ENCODE measurements at regions not wholly inside any gene's neighbourhood (a gene's known extent, or its start where the extent isn't known, plus 50 kb on each side); places are given as distances from the start of the nearest gene placed in this dataset.

DNA sequence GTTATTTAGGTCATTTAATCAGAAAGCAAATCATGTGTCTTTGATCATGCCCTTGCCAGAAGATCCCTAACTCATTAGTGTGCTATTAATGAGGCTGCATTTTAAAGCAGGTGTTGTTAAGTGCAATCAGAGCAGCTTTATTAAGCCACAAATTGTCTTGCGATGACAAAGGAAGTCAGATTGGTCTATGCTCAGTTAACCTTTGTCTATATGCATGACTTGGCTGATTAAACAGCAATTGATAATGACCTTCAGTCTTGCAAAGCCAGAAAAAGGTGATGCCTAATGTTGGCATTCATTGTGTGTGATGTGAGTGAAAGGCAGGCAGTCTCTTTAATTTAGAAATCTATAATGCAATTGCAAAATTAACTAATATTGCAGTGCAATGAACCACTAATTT lies 166.9 kb downstream of the RND3 start:
- H3K27ac ChIP-seq (ENCODE audit: low read depth, low read length), result no peak overlapping the region
- no peak overlapping the region for H3K27ac Mint-ChIP-seq
- no peaks in the 10 kb centered on the region for H3K4me1 ChIP-seq (ENCODE audit: control insufficient read depth in 2 of 2, insufficient read depth in 2 of 2, low read length in 2 of 2)
- H3K27me3 ChIP-seq (ENCODE audit: control insufficient read depth in 2 of 2, insufficient read depth in 2 of 2, low read length in 2 of 2), result no peaks in the 10 kb centered on the region
- no peaks in the 10 kb centered on the region for H3K4me1 Mint-ChIP-seq
- ChIA-PET CTCF (no interaction called here), POLR2A (no interaction called here)
- DNase-seq (no peak), ATAC-seq (no peak)
- intact Hi-C loops (cut with micrococcal nuclease), result no loop called here
- H3K4me3 ChIP-seq (ENCODE audit: low read length), result no peak overlapping the region
- H3K27me3 Mint-ChIP-seq, result no peaks in the 10 kb centered on the region
- H3K36me3 Mint-ChIP-seq, result no peaks in the 10 kb centered on the region
- H3K36me3 ChIP-seq (ENCODE audit: control insufficient read depth in 2 of 3, insufficient read depth in 3 of 3, low read length in 3 of 3), result no peaks in the 10 kb centered on the region
- no peak overlapping the region for H3K4me3 Mint-ChIP-seq
- H3K9me3 Mint-ChIP-seq, result peaks cover 0 to 11% (median 8%) of the 10 kb centered on the region in 11 donors
- H3K9me3 ChIP-seq (ENCODE audit: control insufficient read depth in 2 of 3, low read length in 3 of 3), result no peaks in the 10 kb centered on the region

DNA sequence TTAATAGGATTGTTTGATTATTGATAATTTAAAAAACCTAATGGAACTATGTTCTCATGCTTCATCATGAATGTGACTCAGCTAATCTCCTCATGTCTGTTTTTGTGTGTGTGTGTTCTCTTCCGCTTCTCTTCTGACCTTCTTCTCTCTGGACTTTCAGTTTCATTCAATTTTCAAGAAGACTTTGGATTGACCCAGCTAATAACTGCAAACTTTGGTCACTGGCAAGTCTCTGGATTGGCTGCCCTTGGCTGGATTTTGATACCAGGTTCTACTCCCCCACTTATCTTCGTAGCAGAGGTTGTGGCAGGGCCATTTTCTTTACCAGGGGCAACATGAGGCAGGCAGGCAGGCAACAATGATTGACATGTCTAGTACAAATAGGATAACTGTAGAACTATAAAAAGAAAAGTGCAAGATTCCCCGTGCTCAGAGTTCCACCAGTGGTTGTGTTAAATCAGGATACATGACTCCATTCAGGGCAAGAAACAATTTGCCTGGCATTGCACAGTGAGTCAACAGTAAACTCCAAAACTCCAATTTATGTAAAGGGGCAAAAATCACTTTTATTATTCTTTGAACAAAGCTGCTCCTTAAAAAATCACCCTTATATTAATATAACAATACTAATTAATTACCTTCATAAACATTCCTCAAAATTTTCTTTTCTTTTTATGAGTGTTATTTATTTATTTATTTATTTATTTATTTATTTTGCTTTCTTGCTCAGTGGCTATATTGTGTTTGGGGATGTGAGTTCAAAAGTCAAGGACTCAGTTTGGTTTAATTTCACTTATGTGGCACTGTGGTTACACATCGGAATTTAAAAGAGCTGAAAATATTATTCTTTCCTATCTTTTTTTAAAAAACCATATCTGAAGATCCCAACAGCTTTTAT lies 167.6 kb downstream of the RND3 start:
- H3K4me3 Mint-ChIP-seq, result no peak overlapping the region
- DNase-seq (no peak), ATAC-seq (no peak)
- H3K4me3 ChIP-seq (ENCODE audit: low read length), result no peak overlapping the region
- no peak overlapping the region for H3K27ac Mint-ChIP-seq
- ChIA-PET CTCF (no interaction called here), POLR2A (no interaction called here)
- peaks cover 0 to 14% (median 9%) of the 10 kb centered on the region in 11 donors for H3K9me3 Mint-ChIP-seq
- H3K4me1 ChIP-seq (ENCODE audit: control insufficient read depth in 2 of 2, insufficient read depth in 2 of 2, low read length in 2 of 2), result no peaks in the 10 kb centered on the region
- intact Hi-C loops (cut with micrococcal nuclease), result no loop called here
- H3K9me3 ChIP-seq (ENCODE audit: control insufficient read depth in 2 of 3, low read length in 3 of 3), result no peaks in the 10 kb centered on the region
- H3K27ac ChIP-seq (ENCODE audit: low read depth, low read length), result no peak overlapping the region
- no peaks in the 10 kb centered on the region for H3K27me3 Mint-ChIP-seq
- no peaks in the 10 kb centered on the region for H3K4me1 Mint-ChIP-seq
- H3K36me3 ChIP-seq (ENCODE audit: control insufficient read depth in 2 of 3, insufficient read depth in 3 of 3, low read length in 3 of 3), result no peaks in the 10 kb centered on the region
- no peaks in the 10 kb centered on the region for H3K36me3 Mint-ChIP-seq
- H3K27me3 ChIP-seq (ENCODE audit: control insufficient read depth in 2 of 2, insufficient read depth in 2 of 2, low read length in 2 of 2), result no peaks in the 10 kb centered on the region

DNA sequence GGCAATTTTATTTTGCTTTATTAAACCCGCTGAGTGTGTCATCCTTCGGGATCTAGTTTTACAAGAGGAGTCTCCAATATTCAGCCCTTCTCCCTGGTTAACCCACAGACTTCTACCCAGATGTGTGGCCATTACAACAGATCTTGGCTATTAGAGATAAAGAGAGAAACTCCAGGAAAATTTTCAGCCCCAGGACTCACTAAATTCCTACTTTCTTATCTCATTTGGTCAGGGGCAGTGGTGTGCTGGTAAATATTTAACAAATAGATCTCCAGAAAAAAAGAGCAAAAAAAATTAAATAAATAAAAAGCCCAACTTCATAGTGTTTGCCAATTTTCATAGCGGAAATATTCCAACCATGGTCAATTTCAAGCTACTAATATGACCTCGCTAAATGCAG lies 168.4 kb downstream of the RND3 start:
- Histone ChIP-seq H3K9me3 (ENCODE audit: control insufficient read depth in 2 of 3, low read length in 3 of 3) (no peaks in the 10 kb centered on the region), H3K36me3 (ENCODE audit: control insufficient read depth in 2 of 3, insufficient read depth in 3 of 3, low read length in 3 of 3) (no peaks in the 10 kb centered on the region), H3K4me3 (ENCODE audit: low read length) (no peak overlapping the region), H3K4me1 (ENCODE audit: control insufficient read depth in 2 of 2, insufficient read depth in 2 of 2, low read length in 2 of 2) (no peaks in the 10 kb centered on the region), H3K27ac (ENCODE audit: low read depth, low read length) (no peak overlapping the region), H3K27me3 (ENCODE audit: control insufficient read depth in 2 of 2, insufficient read depth in 2 of 2, low read length in 2 of 2) (no peaks in the 10 kb centered on the region)
- no peak for ATAC-seq
- Mint-ChIP-seq H3K4me3 (no peak overlapping the region), H3K27ac (no peak overlapping the region), H3K27me3 (no peaks in the 10 kb centered on the region), H3K4me1 (no peaks in the 10 kb centered on the region), H3K36me3 (peaks cover 0 to 5% (median 0%) of the 10 kb centered on the region in 5 donors), H3K9me3 (peaks cover 3 to 20% (median 8%) of the 10 kb centered on the region in 11 donors)
- POLR2A ChIA-PET, result no interaction called here
- CTCF ChIA-PET, result no interaction called here
- no peak for DNase-seq
- intact Hi-C loops (cut with micrococcal nuclease), result no loop called here

DNA sequence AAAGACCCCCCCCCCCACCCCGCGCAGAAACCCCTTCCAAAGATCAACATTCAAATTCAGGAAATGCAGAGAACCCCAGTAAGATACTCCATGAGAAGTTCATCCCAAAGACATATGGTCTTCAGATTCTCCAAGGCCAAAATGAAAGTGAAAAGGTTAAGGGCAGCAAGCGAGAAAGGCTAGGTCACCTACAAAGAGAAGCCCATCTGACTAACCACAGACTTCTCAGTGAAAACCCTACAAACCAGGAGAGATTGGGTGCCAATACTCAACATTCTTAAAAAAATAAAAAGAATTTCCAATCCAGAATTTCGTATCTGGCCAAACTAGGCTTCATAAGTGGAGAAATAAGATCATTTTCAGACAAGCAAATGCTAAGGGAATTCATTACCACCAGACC lies 175.2 kb downstream of the RND3 start:
- CTCF ChIA-PET, result no interaction called here

DNA sequence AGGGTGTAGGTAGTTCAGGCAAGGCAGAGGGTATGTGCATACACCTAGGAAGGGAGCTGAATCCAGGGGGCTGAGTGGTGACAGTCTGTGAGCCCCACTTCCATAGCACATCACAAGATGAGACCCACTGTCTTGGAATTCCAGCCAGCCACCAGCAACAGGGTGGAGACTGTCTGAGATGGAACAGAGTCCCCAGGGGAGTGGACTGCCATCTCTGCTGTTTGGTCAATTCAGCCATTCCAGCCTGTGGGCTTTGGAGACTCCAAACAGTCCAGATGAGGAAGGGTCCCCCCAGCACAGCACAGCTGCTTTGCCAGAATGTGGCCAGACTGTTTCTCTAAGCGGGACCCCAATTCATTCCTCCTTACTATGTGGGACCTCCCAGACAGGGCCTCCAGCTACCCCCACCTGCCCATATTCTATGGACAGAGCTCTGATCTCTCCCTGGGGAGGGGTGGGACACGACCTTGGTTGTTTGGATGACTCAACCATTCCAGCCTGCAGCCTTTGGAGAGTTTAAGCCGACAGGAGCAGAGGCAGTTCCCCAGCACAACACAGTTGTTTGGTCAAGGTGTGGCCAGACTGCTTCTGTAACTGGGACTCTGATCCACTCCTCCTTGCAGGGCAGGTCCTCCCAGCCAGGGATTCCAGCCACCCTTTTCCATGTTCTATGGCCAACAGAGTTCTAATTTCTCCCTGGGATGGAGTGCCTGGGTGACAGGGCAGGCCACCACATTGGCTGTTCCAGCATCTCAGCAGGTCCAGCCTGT lies 178.0 kb downstream of the RND3 start:
- Histone ChIP-seq H3K9me3 (ENCODE audit: control insufficient read depth in 2 of 3, low read length in 3 of 3) (no peaks in the 10 kb centered on the region), H3K4me1 (ENCODE audit: control insufficient read depth in 2 of 2, insufficient read depth in 2 of 2, low read length in 2 of 2) (no peaks in the 10 kb centered on the region), H3K27me3 (ENCODE audit: control insufficient read depth in 2 of 2, insufficient read depth in 2 of 2, low read length in 2 of 2) (no peaks in the 10 kb centered on the region), H3K4me3 (ENCODE audit: low read length) (no peak overlapping the region), H3K27ac (ENCODE audit: low read depth, low read length) (no peak overlapping the region), H3K36me3 (ENCODE audit: control insufficient read depth in 2 of 3, insufficient read depth in 3 of 3, low read length in 3 of 3) (no peaks in the 10 kb centered on the region)
- H3K27me3 Mint-ChIP-seq, result peaks cover 0 to 5% (median 0%) of the 10 kb centered on the region in 5 donors
- peaks cover 2 to 52% (median 9%) of the 10 kb centered on the region in 11 donors for H3K9me3 Mint-ChIP-seq
- peaks cover 0 to 8% (median 0%) of the 10 kb centered on the region in 5 donors for H3K36me3 Mint-ChIP-seq
- intact Hi-C loops (cut with micrococcal nuclease), result no loop called here
- no peak overlapping the region for H3K27ac Mint-ChIP-seq
- no peak overlapping the region for H3K4me3 Mint-ChIP-seq
- ChIA-PET POLR2A (no interaction called here), CTCF (no interaction called here)
- ATAC-seq, result no peak
- no peaks in the 10 kb centered on the region for H3K4me1 Mint-ChIP-seq
- no peak for DNase-seq

More for the DNA sequence above, 175.2 kb downstream of the RND3 start:
- Mint-ChIP-seq H3K4me1 (no peaks in the 10 kb centered on the region), H3K27ac (no peak overlapping the region), H3K36me3 (peaks cover 0 to 10% (median 0%) of the 10 kb centered on the region in 5 donors), H3K4me3 (no peak overlapping the region), H3K9me3 (peaks cover 7 to 59% (median 15%) of the 10 kb centered on the region in 11 donors), H3K27me3 (peaks cover 0 to 5% (median 0%) of the 10 kb centered on the region in 5 donors)
- Histone ChIP-seq H3K27me3 (ENCODE audit: control insufficient read depth in 2 of 2, insufficient read depth in 2 of 2, low read length in 2 of 2) (no peaks in the 10 kb centered on the region), H3K9me3 (ENCODE audit: control insufficient read depth in 2 of 3, low read length in 3 of 3) (no peaks in the 10 kb centered on the region), H3K27ac (ENCODE audit: low read depth, low read length) (no peak overlapping the region), H3K36me3 (ENCODE audit: control insufficient read depth in 2 of 3, insufficient read depth in 3 of 3, low read length in 3 of 3) (no peaks in the 10 kb centered on the region), H3K4me3 (ENCODE audit: low read length) (no peak overlapping the region), H3K4me1 (ENCODE audit: control insufficient read depth in 2 of 2, insufficient read depth in 2 of 2, low read length in 2 of 2) (no peaks in the 10 kb centered on the region)
- DNase-seq (no peak), ATAC-seq (no peak)
- POLR2A ChIA-PET, result no interaction called here
- intact Hi-C loops (cut with micrococcal nuclease), result no loop called here

DNA sequence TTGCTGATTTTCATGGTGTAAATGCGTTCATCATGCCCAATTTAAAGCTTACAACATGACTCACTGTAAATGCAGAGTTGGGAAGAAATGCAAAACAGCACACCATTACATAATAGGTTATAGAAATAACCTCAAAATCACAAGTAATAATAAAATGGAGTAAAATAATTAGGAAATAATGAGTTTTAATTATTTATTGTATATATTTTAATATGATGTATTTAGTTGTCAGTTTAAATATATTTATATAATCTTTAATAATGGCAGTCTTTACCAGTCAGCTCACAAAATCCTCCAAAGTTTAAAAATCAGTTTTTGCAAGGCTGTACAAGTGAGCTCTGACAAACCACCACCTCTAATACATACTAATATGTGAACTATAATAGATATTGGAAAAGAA lies 180.2 kb downstream of the RND3 start:
- Histone ChIP-seq H3K4me1 (ENCODE audit: control insufficient read depth in 2 of 2, insufficient read depth in 2 of 2, low read length in 2 of 2) (no peaks in the 10 kb centered on the region), H3K27me3 (ENCODE audit: control insufficient read depth in 2 of 2, insufficient read depth in 2 of 2, low read length in 2 of 2) (no peaks in the 10 kb centered on the region), H3K27ac (ENCODE audit: low read depth, low read length) (no peak overlapping the region), H3K36me3 (ENCODE audit: control insufficient read depth in 2 of 3, insufficient read depth in 3 of 3, low read length in 3 of 3) (no peaks in the 10 kb centered on the region), H3K4me3 (ENCODE audit: low read length) (no peak overlapping the region), H3K9me3 (ENCODE audit: control insufficient read depth in 2 of 3, low read length in 3 of 3) (no peaks in the 10 kb centered on the region)
- ChIA-PET CTCF (no interaction called here), POLR2A (no interaction called here)
- DNase-seq, result no peak
- no peak overlapping the region for H3K27ac Mint-ChIP-seq
- H3K4me1 Mint-ChIP-seq, result no peaks in the 10 kb centered on the region
- peaks cover 0 to 5% (median 0%) of the 10 kb centered on the region in 5 donors for H3K36me3 Mint-ChIP-seq
- peaks cover 0 to 5% (median 0%) of the 10 kb centered on the region in 5 donors for H3K27me3 Mint-ChIP-seq
- no peak overlapping the region for H3K4me3 Mint-ChIP-seq
- ATAC-seq, result no peak
- H3K9me3 Mint-ChIP-seq, result peaks cover 0 to 40% (median 10%) of the 10 kb centered on the region in 11 donors
- intact Hi-C loops (cut with micrococcal nuclease), result no loop called here

Data from naive thymus-derived CD4-positive, alpha-beta T cell (primary cell).